T-cell (primary cell): ENCODE measurements at regions not wholly inside any gene's neighbourhood (a gene's known extent, or its start where the extent isn't known, plus 50 kb on each side); places are given as distances from the start of the nearest gene placed in this dataset.

Source experiments
- ATAC-seq, 4 experiments: fragments of 200-7000 bp in 3 of 4; fragments of 150-1000 bp in 1 of 4; cut with Tn5 transposase; replicated peaks in 1 of 4; 1 replicate in 3 of 4; 2 replicates in 1 of 4; pipeline ENCODE4 v1.10.0; 2021; ENCODE audit warnings: moderate library complexity in 3 of 4, mild to moderate bottlenecking in 2 of 4, moderate number of reproducible peaks in 1 of 4
- CTCF ChIA-PET, 2 donors: fragments of 300-600 bp; sonication (Branson Sonifier 250); formaldehyde crosslinking; loops; one replicate each; lab custom pipeline; 2022; ENCODE audit warnings: antibody characterized with exemption in 2 of 2; lab: Charles Lee
- POLR2A ChIA-PET, 2 donors: fragments of 300-600 bp; sonication (Branson Sonifier 250); formaldehyde crosslinking; loops; one replicate each; lab custom pipeline; 2022; ENCODE audit warnings: antibody characterized with exemption in 2 of 2; lab: Charles Lee
- DNase-seq, 35 experiments: peaks; one replicate each; pipeline versions ENCODE4 v3.0.0 to v3.0.0-alpha.2; 2013 to 2023
- H3K27ac ChIP-seq: one replicate; pipeline ENCODE4 v1.5.1; 2013; ENCODE audit warnings: low read length
- H3K27me3 ChIP-seq, 2 experiments: replicated peaks in 1 of 2; 1 replicate in 1 of 2; 2 replicates in 1 of 2; pipeline versions ENCODE4 v1.6.1 to v1.7.0; 2013; ENCODE audit warnings: low read length in 1 of 2, mixed read lengths in 1 of 2; ENCODE audit not compliant: control insufficient read depth in 2 of 2, insufficient read depth in 2 of 2; ENCODE audit errors: extremely low read depth in 1 of 2
- H3K36me3 ChIP-seq, 2 donors: 1 replicate in 1 of 2; 2 replicates in 1 of 2; pipeline versions ENCODE4 v1.6.1 to v1.7.0; 2013; ENCODE audit warnings: low read length in 1 of 2; ENCODE audit not compliant: control insufficient read depth in 2 of 2, insufficient read depth in 1 of 2; ENCODE audit errors: extremely low read depth in 1 of 2
- H3K4me1 ChIP-seq, 2 experiments: 1 replicate in 1 of 2; 2 replicates in 1 of 2; pipeline versions ENCODE4 v1.6.1 to v1.7.0; 2013; ENCODE audit warnings: low read length in 2 of 2, mixed read lengths in 1 of 2; ENCODE audit not compliant: insufficient read depth in 2 of 2, control insufficient read depth in 1 of 2; ENCODE audit errors: extremely low read depth in 1 of 2
- H3K4me3 ChIP-seq, 2 donors: 1 replicate in 1 of 2; 2 replicates in 1 of 2; pipeline versions ENCODE4 v1.5.1 to v1.7.0; 2013; ENCODE audit warnings: mild to moderate bottlenecking in 2 of 2, low read length in 1 of 2, moderate library complexity in 1 of 2; ENCODE audit not compliant: control insufficient read depth in 1 of 2; ENCODE audit errors: extremely low read depth in 1 of 2
- H3K9me3 ChIP-seq: 2 replicates; pipeline ENCODE4 v1.7.0; 2013
- H3K27ac Mint-ChIP-seq, 2 donors: one replicate each; pipeline ENCODE4 v1.8.0; 2020 to 2021; ENCODE audit warnings: mild to moderate bottlenecking in 2 of 2, mixed read lengths in 2 of 2
- H3K27me3 Mint-ChIP-seq, 2 donors: one replicate each; pipeline ENCODE4 v1.8.0; 2021 to 2022; ENCODE audit warnings: mixed read lengths in 2 of 2
- H3K36me3 Mint-ChIP-seq: one replicate; pipeline ENCODE4 v1.8.0; 2021; ENCODE audit warnings: mixed read lengths
- H3K4me1 Mint-ChIP-seq, 3 donors: one replicate each; pipeline ENCODE4 v1.8.0; 2020 to 2022; ENCODE audit warnings: mixed read lengths in 3 of 3, mild to moderate bottlenecking in 1 of 3
- H3K4me3 Mint-ChIP-seq, 3 donors: one replicate each; pipeline ENCODE4 v1.8.0; 2020 to 2022; ENCODE audit warnings: mild to moderate bottlenecking in 3 of 3, mixed read lengths in 3 of 3, moderate library complexity in 3 of 3
- H3K9me3 Mint-ChIP-seq, 3 donors: one replicate each; pipeline ENCODE4 v1.8.0; 2020 to 2022; ENCODE audit warnings: mixed read lengths in 3 of 3
- WGBS: methylation state at CpG from one replicate; pipeline ENCODE4 v1.1.5; 2013; ENCODE audit warnings: missing lambda C conversion rate; ENCODE audit not compliant: insufficient coverage; 5-methylcytosine and 5-hydroxymethylcytosine counted together

DNA sequence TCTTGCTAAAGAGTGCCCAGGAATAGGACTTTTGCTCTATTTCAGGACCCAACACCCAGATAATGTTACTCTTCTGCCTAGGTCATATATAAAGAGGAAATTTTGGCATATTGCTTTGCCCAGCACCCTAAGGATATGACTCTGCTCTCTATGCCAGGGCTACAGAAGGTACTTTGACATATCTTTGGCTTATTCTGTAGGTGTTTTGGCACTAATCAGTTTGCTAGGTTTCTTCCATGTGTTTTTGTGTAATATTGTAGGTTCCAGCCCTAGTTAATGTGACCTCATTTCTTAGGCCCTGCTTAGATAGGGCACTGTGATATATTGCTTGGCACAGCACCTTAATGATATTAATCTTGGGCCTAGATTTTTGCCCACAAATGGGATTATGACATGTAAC lies 842.9 kb upstream of the TSPY4 start:
- Mint-ChIP-seq H3K4me3 (no peak overlapping the region), H3K27me3 (no peaks in the 10 kb centered on the region), H3K9me3 (no peaks in the 10 kb centered on the region), H3K27ac (no peak overlapping the region), H3K4me1 (peaks cover 0 to 2% (median 0%) of the 10 kb centered on the region in 3 donors), H3K36me3 (no peaks in the 10 kb centered on the region)
- Histone ChIP-seq H3K4me3 (no peak overlapping the region), H3K9me3 (no peaks in the 10 kb centered on the region), H3K27ac (no peak overlapping the region), H3K36me3 (no peaks in the 10 kb centered on the region), H3K27me3 (no peaks in the 10 kb centered on the region), H3K4me1 (no peaks in the 10 kb centered on the region)
- DNase-seq: no peak
- ChIA-PET POLR2A (no interaction called here), CTCF (no interaction called here)
- no peak for ATAC-seq

DNA sequence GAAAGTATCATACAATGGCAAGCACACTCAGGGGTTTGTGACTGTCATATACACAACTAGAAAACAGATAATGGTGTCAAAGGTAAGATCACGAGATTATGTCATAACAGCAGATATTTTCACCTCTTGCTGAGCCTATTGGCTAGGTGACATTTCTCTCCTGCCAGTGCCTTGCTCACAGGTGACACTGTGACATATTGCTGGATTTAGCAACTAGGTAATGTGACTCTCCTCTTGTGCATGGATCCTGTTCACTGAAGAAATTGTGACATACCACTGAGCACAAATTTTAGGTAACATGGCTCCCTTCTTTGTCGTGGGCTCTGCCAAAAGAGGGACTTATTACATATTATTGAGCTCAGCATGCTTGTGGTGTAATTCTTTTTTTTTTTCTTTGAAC lies 842.0 kb upstream of the TSPY4 start:
- no peaks in the 10 kb centered on the region for H3K9me3 Mint-ChIP-seq
- no peak overlapping the region for H3K27ac Mint-ChIP-seq
- POLR2A ChIA-PET: no interaction called here
- H3K4me1 Mint-ChIP-seq: no peaks in the 10 kb centered on the region
- no peak for ATAC-seq
- H3K27me3 ChIP-seq: no peaks in the 10 kb centered on the region
- H3K27ac ChIP-seq: no peak overlapping the region
- CTCF ChIA-PET: no interaction called here
- WGBS: no CpG with 5 or more reads among the region's 2 CpGs
- H3K4me1 ChIP-seq: no peaks in the 10 kb centered on the region
- H3K36me3 Mint-ChIP-seq: no peaks in the 10 kb centered on the region
- H3K4me3 Mint-ChIP-seq: no peak overlapping the region
- DNase-seq: no peak
- no peaks in the 10 kb centered on the region for H3K9me3 ChIP-seq
- H3K4me3 ChIP-seq: no peak overlapping the region
- H3K36me3 ChIP-seq: no peaks in the 10 kb centered on the region
- H3K27me3 Mint-ChIP-seq: no peaks in the 10 kb centered on the region

DNA sequence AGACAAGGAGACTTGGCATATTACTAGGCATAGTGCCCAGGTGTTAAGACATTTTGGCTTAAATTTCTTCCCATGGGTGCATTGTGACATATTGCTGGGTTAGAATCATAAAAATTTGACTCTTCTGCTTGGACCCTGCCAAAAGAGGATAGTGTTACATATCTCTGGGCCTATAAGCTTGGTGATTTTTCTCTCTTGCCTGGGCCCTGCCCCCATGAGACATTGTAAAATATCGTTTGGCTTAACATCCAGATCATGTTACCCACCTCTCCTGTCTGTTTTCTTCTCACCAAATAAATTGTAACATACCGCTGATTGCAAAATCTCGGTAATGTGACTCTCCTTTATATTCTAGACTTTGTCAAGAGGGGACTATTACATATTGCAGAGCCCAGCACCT lies 836.4 kb upstream of the TSPY4 start:
- Histone ChIP-seq H3K4me3 (no peak overlapping the region), H3K27ac (no peak overlapping the region), H3K4me1 (no peaks in the 10 kb centered on the region), H3K27me3 (no peaks in the 10 kb centered on the region), H3K9me3 (no peaks in the 10 kb centered on the region), H3K36me3 (no peaks in the 10 kb centered on the region)
- ATAC-seq: no peak
- Mint-ChIP-seq H3K27ac (no peak overlapping the region), H3K4me1 (no peaks in the 10 kb centered on the region), H3K36me3 (no peaks in the 10 kb centered on the region), H3K27me3 (no peaks in the 10 kb centered on the region), H3K4me3 (no peak overlapping the region), H3K9me3 (no peaks in the 10 kb centered on the region)
- ChIA-PET CTCF (no interaction called here), POLR2A (no interaction called here)
- no CpG with 5 or more reads among the region's 3 CpGs for WGBS
- DNase-seq: no peak

DNA sequence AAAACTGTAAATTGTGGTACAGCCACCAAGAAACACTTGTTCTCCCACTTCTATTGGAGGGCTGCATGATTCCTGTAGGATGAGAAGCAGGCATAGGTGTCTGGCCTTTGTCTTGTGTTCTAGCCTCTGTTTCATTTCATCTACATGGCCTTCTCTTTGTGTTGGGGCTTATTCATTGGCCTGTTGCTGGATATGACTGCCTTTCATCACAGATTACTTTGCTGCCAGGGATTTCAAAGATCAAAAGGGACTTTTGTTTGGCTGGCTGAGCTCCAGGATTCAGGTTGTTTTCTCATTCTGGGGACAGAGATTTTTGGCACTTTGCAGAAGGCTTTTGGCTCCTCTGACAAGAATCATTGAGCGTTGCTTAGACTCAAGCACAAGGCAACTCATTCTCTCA lies 803.8 kb upstream of the TSPY4 start:
- Mint-ChIP-seq H3K9me3 (no peaks in the 10 kb centered on the region), H3K27ac (no peak overlapping the region), H3K4me1 (no peaks in the 10 kb centered on the region), H3K36me3 (no peaks in the 10 kb centered on the region), H3K27me3 (no peaks in the 10 kb centered on the region), H3K4me3 (no peak overlapping the region)
- ATAC-seq (no peak), DNase-seq (no peak)
- H3K36me3 ChIP-seq: no peaks in the 10 kb centered on the region
- POLR2A ChIA-PET: no interaction called here
- 50% methylated on average over 1 of the region's 1 CpG for WGBS
- H3K9me3 ChIP-seq: no peaks in the 10 kb centered on the region
- no peak overlapping the region for H3K4me3 ChIP-seq
- CTCF ChIA-PET: no interaction called here
- H3K4me1 ChIP-seq: no peaks in the 10 kb centered on the region
- no peaks in the 10 kb centered on the region for H3K27me3 ChIP-seq
- no peak overlapping the region for H3K27ac ChIP-seq

DNA sequence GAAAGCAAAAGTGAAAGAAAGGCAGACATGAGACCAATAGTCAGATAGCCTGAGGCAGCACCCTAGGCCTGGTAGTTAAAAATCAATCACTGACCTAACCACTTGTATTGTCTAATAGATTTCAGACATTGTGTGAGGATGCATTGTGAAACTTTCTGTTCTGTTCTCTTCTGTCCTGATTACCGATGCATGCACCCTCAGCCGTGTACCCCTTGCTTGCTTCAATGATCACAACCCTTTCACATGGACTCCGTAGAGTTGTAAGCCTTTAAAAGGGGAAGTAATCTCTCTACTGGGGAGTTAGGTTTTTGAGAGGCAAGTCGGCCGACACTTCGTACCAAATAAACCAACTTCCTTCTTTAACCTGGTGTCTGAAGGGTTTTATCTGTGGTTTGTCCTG lies 801.6 kb upstream of the TSPY4 start:
- Mint-ChIP-seq H3K36me3 (no peaks in the 10 kb centered on the region), H3K4me1 (no peaks in the 10 kb centered on the region), H3K27ac (no peak overlapping the region), H3K27me3 (no peaks in the 10 kb centered on the region), H3K9me3 (no peaks in the 10 kb centered on the region), H3K4me3 (no peak overlapping the region)
- POLR2A ChIA-PET: no interaction called here
- DNase-seq (no peak), ATAC-seq (no peak)
- CTCF ChIA-PET: no interaction called here
- Histone ChIP-seq H3K36me3 (no peaks in the 10 kb centered on the region), H3K4me3 (no peak overlapping the region), H3K4me1 (no peaks in the 10 kb centered on the region), H3K9me3 (no peaks in the 10 kb centered on the region), H3K27me3 (no peaks in the 10 kb centered on the region), H3K27ac (no peak overlapping the region)
- WGBS: no CpG with 5 or more reads among the region's 6 CpGs

DNA sequence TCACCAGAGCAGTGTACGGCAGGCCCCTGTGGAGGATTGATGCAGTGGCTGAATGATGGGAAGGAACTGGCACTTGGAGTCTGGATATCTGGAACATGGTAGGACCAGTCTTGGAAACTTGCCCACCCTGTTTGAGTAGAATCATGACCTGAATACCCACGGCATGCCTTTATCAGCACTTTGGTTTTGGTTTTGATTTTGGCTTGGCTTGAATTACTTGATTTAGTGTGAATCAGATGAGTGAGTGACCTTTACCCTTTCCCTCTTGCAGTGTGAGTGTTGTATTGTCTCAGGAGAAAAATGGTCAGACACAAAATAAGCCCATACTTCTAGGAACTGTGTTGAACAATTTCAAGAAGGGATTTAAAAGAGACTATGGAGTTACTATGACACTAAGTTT lies 801.0 kb upstream of the TSPY4 start:
- Mint-ChIP-seq H3K27me3 (no peaks in the 10 kb centered on the region), H3K9me3 (no peaks in the 10 kb centered on the region), H3K4me3 (no peak overlapping the region), H3K27ac (no peak overlapping the region), H3K36me3 (no peaks in the 10 kb centered on the region), H3K4me1 (no peaks in the 10 kb centered on the region)
- no peaks in the 10 kb centered on the region for H3K27me3 ChIP-seq
- ChIA-PET CTCF (no interaction called here), POLR2A (no interaction called here)
- DNase-seq (no peak), ATAC-seq (no peak)
- no CpG with 5 or more reads among the region's 2 CpGs for WGBS
- no peaks in the 10 kb centered on the region for H3K9me3 ChIP-seq
- H3K36me3 ChIP-seq: no peaks in the 10 kb centered on the region
- no peak overlapping the region for H3K4me3 ChIP-seq
- H3K27ac ChIP-seq: no peak overlapping the region
- no peaks in the 10 kb centered on the region for H3K4me1 ChIP-seq

DNA sequence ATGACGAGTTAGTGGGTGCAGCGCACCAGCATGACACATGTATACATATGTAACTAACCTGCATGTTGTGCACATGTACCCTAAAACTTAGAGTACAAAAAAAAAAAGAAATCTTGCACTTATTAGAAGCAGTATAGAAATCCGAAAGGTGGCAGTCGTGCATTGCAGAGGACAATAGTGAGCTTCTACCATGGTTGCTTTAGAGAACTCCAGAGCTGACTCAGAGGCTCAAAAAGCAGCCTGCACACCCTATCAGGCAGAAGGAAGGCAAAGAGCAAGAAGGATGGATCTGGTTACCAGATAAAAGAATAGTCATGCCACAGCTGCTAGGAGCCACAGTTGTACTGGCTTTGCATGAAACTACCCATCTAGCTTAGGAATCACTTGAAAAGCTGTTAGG lies 796.0 kb upstream of the TSPY4 start:
- Histone ChIP-seq H3K27ac (no peak overlapping the region), H3K9me3 (no peaks in the 10 kb centered on the region), H3K36me3 (no peaks in the 10 kb centered on the region), H3K4me3 (no peak overlapping the region), H3K27me3 (no peaks in the 10 kb centered on the region), H3K4me1 (no peaks in the 10 kb centered on the region)
- no peak overlapping the region for H3K27ac Mint-ChIP-seq
- CTCF ChIA-PET: no interaction called here
- POLR2A ChIA-PET: no interaction called here
- no peaks in the 10 kb centered on the region for H3K9me3 Mint-ChIP-seq
- no peaks in the 10 kb centered on the region for H3K27me3 Mint-ChIP-seq
- H3K4me3 Mint-ChIP-seq: no peak overlapping the region
- no peak for DNase-seq
- H3K36me3 Mint-ChIP-seq: no peaks in the 10 kb centered on the region
- WGBS: no CpG with 5 or more reads among the region's 4 CpGs
- peaks cover 0 to 2% (median 0%) of the 10 kb centered on the region in 3 donors for H3K4me1 Mint-ChIP-seq
- ATAC-seq: no peak
